Lung (tissue), 11 donors: ENCODE measurements at regions not wholly inside any gene's neighbourhood (a gene's known extent, or its start where the extent isn't known, plus 50 kb on each side); places are given as distances from the start of the nearest gene placed in this dataset.
A peak's percentile ranks its signal among the peaks of the same experiment; 100 is the strongest.

Experiments
- ATAC-seq: fragments of 200-7000 bp; cut with Tn5 transposase; one replicate; pipeline ENCODE4 v1.9.1; 2020; ENCODE audit warnings: moderate number of reproducible peaks; ENCODE audit not compliant: insufficient read depth, low FRiP score
- DNase-seq, 3 donors: peaks; one replicate each; pipeline ENCODE4 v3.0.0-alpha.2; 2013 to 2017
- H3K27ac ChIP-seq, 2 donors: one replicate each; pipeline ENCODE4 v1.5.1; 2013; ENCODE audit warnings: mild to moderate bottlenecking in 2 of 2, moderate library complexity in 2 of 2, control low read depth in 1 of 2, inconsistent platforms in 1 of 2, low read depth in 1 of 2, low read length in 1 of 2
- H3K27me3 ChIP-seq, 3 donors: one replicate each; pipeline ENCODE4 v1.5.1; 2013; ENCODE audit warnings: low read length in 2 of 3; ENCODE audit not compliant: control insufficient read depth in 3 of 3, insufficient read depth in 3 of 3
- H3K36me3 ChIP-seq, 4 donors: one replicate each; pipeline ENCODE4 v1.5.1; 2013; ENCODE audit warnings: low read length in 4 of 4, mild to moderate bottlenecking in 1 of 4, moderate library complexity in 1 of 4; ENCODE audit not compliant: control insufficient read depth in 4 of 4, insufficient read depth in 4 of 4
- H3K4me1 ChIP-seq, 5 donors: one replicate each; pipeline ENCODE4 v1.5.1; 2013; ENCODE audit warnings: low read length in 5 of 5, mild to moderate bottlenecking in 2 of 5, moderate library complexity in 1 of 5; ENCODE audit not compliant: control insufficient read depth in 5 of 5, insufficient read depth in 5 of 5
- H3K4me3 ChIP-seq: one replicate; pipeline ENCODE4 v1.5.1; 2013; ENCODE audit warnings: mild to moderate bottlenecking, control low read depth, moderate library complexity
- H3K9ac ChIP-seq, 2 donors: one replicate each; pipeline ENCODE4 v1.5.1; 2013; ENCODE audit warnings: low read length in 2 of 2, control low read depth in 1 of 2; ENCODE audit not compliant: insufficient read depth in 1 of 2
- H3K9me3 ChIP-seq, 4 donors: one replicate each; pipeline ENCODE4 v1.5.1; 2013; ENCODE audit warnings: low read length in 3 of 4, mild to moderate bottlenecking in 1 of 4, moderate library complexity in 1 of 4; ENCODE audit not compliant: control insufficient read depth in 4 of 4, insufficient read depth in 3 of 4
- CTCF ChIP-seq: IDR thresholded peaks from 2 replicates; pipeline ENCODE4 v1.5.1; 2012; ENCODE audit warnings: mild to moderate bottlenecking; ENCODE audit errors: control extremely low read depth, extremely low read depth
- WGBS, 2 donors: extraction: QIAGEN DNeasy Blood & Tissue Kit; methylation state at CpG; one replicate each; pipeline ENCODE4 v1.1.7; 2013; 5-methylcytosine and 5-hydroxymethylcytosine counted together
- donor health status: control.
- donor health status: control.
- donor health status: Bipolar disorder and iron deficiency.
- donor health status: healthy.
- donor health status: DM: yes; HTN: yes; CAD: no.

DNA sequence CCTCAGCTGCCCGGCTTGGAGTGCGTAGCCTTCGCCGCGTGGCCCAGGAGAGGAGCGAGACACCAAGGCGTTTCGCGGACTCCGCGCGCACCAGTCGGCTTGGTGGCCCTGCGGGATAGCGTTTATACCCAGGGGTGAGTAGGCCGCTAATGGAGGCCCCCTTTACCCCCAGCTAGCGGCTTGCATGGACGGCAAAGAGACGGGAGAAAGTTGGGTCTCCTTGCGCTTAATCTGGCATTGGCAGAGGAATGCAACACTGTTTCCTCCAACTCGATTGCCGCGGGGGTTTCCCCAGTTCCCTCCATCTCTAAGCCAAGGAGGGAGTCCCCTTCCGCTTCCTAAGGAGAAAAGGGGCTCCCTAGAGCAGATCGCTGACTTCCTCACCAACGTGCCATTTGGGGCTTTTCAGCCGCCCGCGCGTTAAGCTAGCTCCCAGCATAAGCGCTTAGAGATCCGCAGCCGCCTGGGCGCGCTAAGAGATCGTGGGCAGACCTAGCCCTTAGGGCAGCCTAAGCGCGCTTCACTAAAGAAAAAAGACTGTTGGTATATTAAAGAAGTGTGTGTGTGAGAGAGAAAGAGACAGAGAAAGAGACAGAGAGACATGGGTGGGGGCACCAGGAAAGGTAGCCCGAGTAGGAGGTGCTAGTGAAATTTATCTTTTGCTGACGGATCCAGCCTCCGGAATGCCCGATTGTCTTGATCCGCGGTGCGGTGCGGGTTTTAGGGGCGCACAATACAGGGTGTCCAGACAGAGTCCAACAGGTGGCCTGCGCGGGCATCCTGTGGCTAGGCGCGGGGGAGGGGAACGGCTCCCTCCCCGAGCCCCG lies 597.9 kb upstream of the SGCD start:
- peaks cover 0 to 12% (median 0%) of the 10 kb centered on the region in 5 donors for H3K4me1 ChIP-seq
- DNase-seq, result peak in 1 of 3 donors; percentile 1
- ATAC-seq, result no peak
- TF ChIP-seq CTCF, result no peak
- H3K9me3 ChIP-seq, result peaks cover 0 to 7% (median 0%) of the 10 kb centered on the region in 4 donors
- WGBS, 2 donors, result 4 to 5% methylated on average over 53 to 54 of the region's 54 CpGs
- H3K27ac ChIP-seq, result peak overlapping the region in 1 of 2 donors; percentile 74
- no peaks in the 10 kb centered on the region for H3K36me3 ChIP-seq
- H3K4me3 ChIP-seq, result no peak overlapping the region
- H3K27me3 ChIP-seq, result peaks cover 25 to 67% (median 63%) of the 10 kb centered on the region in 3 donors
- no peak overlapping the region for H3K9ac ChIP-seq

- peak; percentile 34 to 57 (median 47) for DNase-seq
Observed at GRCh38 chr5:155729684-155730059, 597.3 kb upstream of the SGCD start.

GRCh38 chr5:155732587-155733376 lies 594.2 kb upstream of the SGCD start:
- Histone ChIP-seq H3K36me3 (no peaks in the 10 kb centered on the region), H3K9me3 (peaks cover 0 to 5% (median 0%) of the 10 kb centered on the region in 4 donors), H3K4me1 (peaks cover 0 to 11% (median 4%) of the 10 kb centered on the region in 5 donors), H3K9ac (no peak overlapping the region), H3K4me3 (no peak overlapping the region), H3K27me3 (peaks cover 25 to 46% (median 40%) of the 10 kb centered on the region in 3 donors), H3K27ac (peak overlapping the region in 1 of 2 donors; percentile 71)
- 61 to 66% methylated on average over 6 of the region's 6 CpGs for WGBS, 2 donors
- no peak for DNase-seq
- ATAC-seq, result no peak
- TF ChIP-seq CTCF, result no peak

More at GRCh38 chr5:155729684-155730059, 597.3 kb upstream of the SGCD start:
- H3K4me3 ChIP-seq, result no peak overlapping the region
- ATAC-seq, result no peak
- no peak overlapping the region for H3K9ac ChIP-seq
- peak overlapping the region in 1 of 2 donors; percentile 74 for H3K27ac ChIP-seq
- peaks cover 0 to 12% (median 0%) of the 10 kb centered on the region in 5 donors for H3K4me1 ChIP-seq
- 3 to 4% methylated on average over 13 of the region's 13 CpGs for WGBS, 2 donors
- H3K36me3 ChIP-seq, result no peaks in the 10 kb centered on the region
- no peak for TF ChIP-seq CTCF
- peaks cover 25 to 63% (median 63%) of the 10 kb centered on the region in 3 donors for H3K27me3 ChIP-seq
- peaks cover 0 to 7% (median 0%) of the 10 kb centered on the region in 4 donors for H3K9me3 ChIP-seq
